ENCODE measurements at regions not wholly inside any gene's neighbourhood (a gene's known extent, or its start where the extent isn't known, plus 50 kb on each side); places are given as distances from the start of the nearest gene placed in this dataset.

- Mint-ChIP-seq H3K4me3 (no peak overlapping the region), H3K27me3 (no peaks in the 10 kb centered on the region), H3K4me1 (no peaks in the 10 kb centered on the region), H3K27ac (no peak overlapping the region), H3K9me3 (ENCODE audit: insufficient read depth) (no peaks in the 10 kb centered on the region)
- CTCF ChIA-PET: no interaction called here
- no peak overlapping the region for H2AFZ ChIP-seq (ENCODE audit: insufficient read depth, low read depth, low read length, poor library complexity, severe bottlenecking)
- TF ChIP-seq CTCF (IDR thresholded peaks at IDR 0.05): no peak
- no peak for TF ChIP-seq EZH2 (IDR thresholded peaks at IDR 0.05; ENCODE audit: borderline replicate concordance, insufficient read depth, low read depth, low read length, poor library complexity, severe bottlenecking)
- 71% methylated on average over 4 of the region's 4 CpGs for whole genome bisulfite sequencing (ENCODE audit: insufficient coverage)
- intact Hi-C loops (cut with micrococcal nuclease): no loop called here
- no peaks in the 10 kb centered on the region for H3K36me3 ChIP-seq (replicated peaks in 1 of 2; ENCODE audit: control extremely low read depth in 1 of 2, control insufficient read depth in 1 of 2, extremely low read depth in 1 of 2, insufficient read depth in 2 of 2, low read length in 1 of 2)
- H3K4me3 ChIP-seq (ENCODE audit: control extremely low read depth in 1 of 5, extremely low read depth in 1 of 5, insufficient read depth in 1 of 5, low read depth in 2 of 5, low read length in 4 of 5): no peak overlapping the region
- no peak overlapping the region for H3K27ac ChIP-seq (ENCODE audit: low read length in 2 of 2)
- DNase-seq (no peak), ATAC-seq (ENCODE audit: low read depth) (no peak)
- no peak overlapping the region for H3K9ac ChIP-seq (ENCODE audit: low read length)
- H3K79me2 ChIP-seq (ENCODE audit: control insufficient read depth, insufficient read depth, low read length): no peaks in the 10 kb centered on the region
- H3K9me3 ChIP-seq (ENCODE audit: control extremely low read depth in 1 of 3, control insufficient read depth in 2 of 3, insufficient read depth in 1 of 3, low read length in 2 of 3): peaks cover 0 to 8% (median 0%) of the 10 kb centered on the region in 3 donors
- no peaks in the 10 kb centered on the region for H3K4me1 ChIP-seq (ENCODE audit: control insufficient read depth in 2 of 2, insufficient read depth in 2 of 2, low read length in 2 of 2)
- H3K4me2 ChIP-seq (replicated peaks; ENCODE audit: low read depth, low read length, poor library complexity, severe bottlenecking): no peak overlapping the region
- POLR2A ChIA-PET: no interaction called here
- no peaks in the 10 kb centered on the region for H4K20me1 ChIP-seq (ENCODE audit: control insufficient read depth, insufficient read depth, low read length, poor library complexity, severe bottlenecking)
- H3K27me3 ChIP-seq (replicated peaks in 1 of 4; ENCODE audit: control extremely low read depth in 1 of 4, control insufficient read depth in 3 of 4, insufficient read depth in 4 of 4, low read length in 3 of 4): peaks cover 0 to 2% (median 0%) of the 10 kb centered on the region in 4 experiments
Observed at GRCh38 chr13:34087791-34088190, 269.8 kb downstream of the RFC3 start.

GRCh38 chr13:34103854-34104253 lies 285.9 kb downstream of the RFC3 start:
- H3K27me3 ChIP-seq (replicated peaks in 1 of 4; ENCODE audit: control extremely low read depth in 1 of 4, control insufficient read depth in 3 of 4, insufficient read depth in 4 of 4, low read length in 3 of 4): peaks cover 0 to 3% (median 0%) of the 10 kb centered on the region in 4 experiments
- WGBS (ENCODE audit: insufficient coverage): 100% methylated on average over 1 of the region's 4 CpGs
- no peak overlapping the region for H3K27ac ChIP-seq (ENCODE audit: low read length in 2 of 2)
- no peak overlapping the region for H3K4me3 Mint-ChIP-seq
- no peak overlapping the region for H3K4me2 ChIP-seq (replicated peaks; ENCODE audit: low read depth, low read length, poor library complexity, severe bottlenecking)
- no peak overlapping the region for H3K27ac Mint-ChIP-seq
- no peak overlapping the region for H3K4me3 ChIP-seq (ENCODE audit: control extremely low read depth in 1 of 5, extremely low read depth in 1 of 5, insufficient read depth in 1 of 5, low read depth in 2 of 5, low read length in 4 of 5)
- no peaks in the 10 kb centered on the region for H3K36me3 ChIP-seq (replicated peaks in 1 of 2; ENCODE audit: control extremely low read depth in 1 of 2, control insufficient read depth in 1 of 2, extremely low read depth in 1 of 2, insufficient read depth in 2 of 2, low read length in 1 of 2)
- ChIA-PET CTCF (no interaction called here), POLR2A (no interaction called here)
- H3K9ac ChIP-seq (ENCODE audit: low read length): no peak overlapping the region
- H3K79me2 ChIP-seq (ENCODE audit: control insufficient read depth, insufficient read depth, low read length): no peaks in the 10 kb centered on the region
- no peaks in the 10 kb centered on the region for H3K4me1 ChIP-seq (ENCODE audit: control insufficient read depth in 2 of 2, insufficient read depth in 2 of 2, low read length in 2 of 2)
- TF ChIP-seq EZH2 (IDR thresholded peaks at IDR 0.05; ENCODE audit: borderline replicate concordance, insufficient read depth, low read depth, low read length, poor library complexity, severe bottlenecking) (no peak), CTCF (IDR thresholded peaks at IDR 0.05) (no peak)
- DNase-seq (no peak), ATAC-seq (ENCODE audit: low read depth) (no peak)
- H3K9me3 ChIP-seq (ENCODE audit: control extremely low read depth in 1 of 3, control insufficient read depth in 2 of 3, insufficient read depth in 1 of 3, low read length in 2 of 3): peaks cover 0 to 1% (median 0%) of the 10 kb centered on the region in 3 donors
- intact Hi-C loops (cut with micrococcal nuclease): no loop called here
- no peaks in the 10 kb centered on the region for H3K9me3 Mint-ChIP-seq (ENCODE audit: insufficient read depth)
- H4K20me1 ChIP-seq (ENCODE audit: control insufficient read depth, insufficient read depth, low read length, poor library complexity, severe bottlenecking): no peaks in the 10 kb centered on the region
- H3K27me3 Mint-ChIP-seq: no peaks in the 10 kb centered on the region
- no peak overlapping the region for H2AFZ ChIP-seq (ENCODE audit: insufficient read depth, low read depth, low read length, poor library complexity, severe bottlenecking)
- H3K4me1 Mint-ChIP-seq: no peaks in the 10 kb centered on the region
